AG08395 (cell line): ENCODE measurements at regions not wholly inside any gene's neighbourhood (a gene's known extent, or its start where the extent isn't known, plus 50 kb on each side); places are given as distances from the start of the nearest gene placed in this dataset.

ENCODE experiments used
- DNase-seq: peaks from one replicate; pipeline ENCODE4 v3.0.0; 2012; ENCODE audit warnings: mixed read lengths, low spot score

DNA sequence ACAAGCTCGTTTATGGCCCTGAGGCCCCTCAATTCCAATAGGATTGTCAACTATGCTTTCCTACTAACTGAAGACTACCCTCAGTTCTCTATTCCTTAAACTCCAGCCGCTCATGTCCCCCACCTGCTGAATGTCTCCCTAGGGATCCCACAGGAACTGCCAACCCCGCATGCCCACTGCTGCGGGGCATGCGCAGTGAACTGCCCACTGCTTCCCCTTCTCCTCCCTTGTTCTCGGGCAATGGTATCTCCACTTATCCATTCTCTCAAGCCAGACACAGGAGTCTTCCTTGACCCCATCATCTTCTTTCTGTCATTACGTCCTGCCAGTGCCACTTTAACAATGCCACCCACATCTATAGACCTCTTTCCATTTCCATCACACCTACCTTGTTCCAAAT, 90.0 kb downstream of the FGF18 start:
- no peak for DNase-seq

DNA sequence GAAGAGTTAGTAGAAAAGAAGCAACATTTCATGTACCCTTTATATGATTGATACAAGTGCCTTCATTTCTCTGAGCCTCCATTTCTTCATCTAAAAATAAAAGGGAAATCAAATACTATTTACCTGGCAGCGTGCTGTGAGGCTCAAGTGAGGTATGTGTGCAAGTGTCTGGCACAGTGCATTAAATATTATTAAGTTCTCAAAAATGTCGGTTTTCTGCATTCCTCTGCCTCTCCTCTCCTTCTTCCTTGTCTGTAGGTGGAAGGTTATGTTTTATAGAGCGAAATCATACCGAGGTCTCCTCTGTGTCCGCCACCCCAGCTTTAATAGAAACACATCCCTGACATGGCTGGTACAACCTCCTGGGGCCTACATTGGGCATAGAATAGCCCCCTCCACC, 93.0 kb downstream of the FGF18 start:
- no peak for DNase-seq

DNA sequence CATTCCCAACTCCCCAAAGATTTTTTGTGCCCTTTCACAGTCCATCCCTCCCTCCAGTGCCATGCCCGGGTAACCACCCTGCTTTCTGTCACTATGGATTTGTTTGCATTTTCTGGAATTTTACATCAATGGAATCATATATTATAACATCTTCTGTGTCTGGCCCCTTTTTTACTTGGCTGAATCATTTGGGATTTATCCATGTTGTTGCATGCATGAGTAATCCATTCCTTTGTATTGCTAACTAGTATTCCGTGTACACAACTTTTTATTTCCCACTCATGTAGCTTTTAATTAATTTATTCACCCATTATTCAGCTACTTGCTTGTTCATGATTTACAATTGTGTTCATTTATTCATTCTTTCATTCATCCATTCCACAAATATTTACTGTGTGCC, 94.1 kb downstream of the FGF18 start:
- DNase-seq: no peak

DNA sequence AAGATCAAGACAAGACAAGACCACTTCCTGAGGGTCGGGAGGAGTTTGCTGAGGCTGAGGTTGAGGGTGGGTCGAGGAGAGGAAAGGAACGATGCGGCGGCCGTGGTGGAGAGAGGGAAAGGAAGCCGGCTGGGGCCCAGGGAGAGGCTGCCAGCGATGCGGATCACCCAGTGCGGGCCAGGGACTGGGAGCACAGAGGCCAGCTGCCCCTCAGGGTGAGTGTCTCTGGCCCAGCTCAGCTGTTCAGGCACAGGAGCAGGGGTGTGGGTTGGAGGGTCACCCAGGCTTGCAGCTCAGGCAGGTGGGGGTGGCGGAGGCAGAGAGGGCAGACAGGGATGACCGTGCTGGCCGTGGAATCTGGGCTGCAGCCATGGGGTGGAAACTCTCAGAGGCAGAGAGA, 99.5 kb downstream of the FGF18 start:
- no peak for DNase-seq

- DNase-seq: no peak
These were observed 101.1 kb downstream of the FGF18 start for GRCh38 chr5:171520300-171521174.

DNA sequence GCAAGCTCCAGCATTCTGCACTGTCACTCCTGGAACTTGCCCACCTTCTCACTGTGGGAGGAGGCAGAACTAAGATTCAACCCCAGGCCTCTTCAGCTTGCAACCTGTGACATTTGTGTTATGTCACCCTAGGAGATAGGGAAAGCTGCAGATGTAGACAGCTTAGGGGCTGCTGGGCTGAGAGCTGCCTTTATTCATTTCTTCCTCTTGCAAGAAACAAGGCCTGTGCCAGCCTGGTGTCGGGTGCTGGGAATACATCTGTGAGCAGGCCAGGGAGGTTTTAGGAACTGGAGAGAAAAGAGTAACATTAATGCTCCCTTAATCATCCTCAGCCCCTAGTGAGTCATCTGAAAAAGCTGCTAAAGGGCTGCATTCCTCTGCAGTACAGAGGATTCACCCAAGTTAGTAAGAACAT, 101.8 kb downstream of the FGF18 start:
- DNase-seq: peak; percentile 97

- no peak for DNase-seq
These were observed 102.2 kb downstream of the FGF18 start for GRCh38 chr5:171521679-171522078.

DNA sequence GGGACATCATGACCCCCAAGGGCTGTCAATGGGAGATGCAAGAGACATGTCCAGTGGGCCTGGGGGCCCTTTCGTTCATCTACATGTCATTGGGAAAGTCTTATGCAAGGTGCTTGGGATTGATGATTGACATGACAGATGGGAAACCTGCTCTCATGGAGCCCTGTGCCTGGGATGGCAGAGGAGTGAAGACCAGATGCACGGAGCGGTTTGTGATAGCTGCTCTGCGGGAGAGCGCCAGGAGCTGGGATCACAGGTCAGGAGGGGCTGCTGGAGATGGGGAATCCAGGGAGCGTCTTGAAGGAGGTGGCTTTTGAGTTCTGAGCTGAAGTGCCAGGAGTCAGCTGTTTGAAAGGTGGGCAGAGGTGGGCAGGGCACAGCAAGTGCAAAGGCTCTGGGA, 104.3 kb downstream of the FGF18 start:
- DNase-seq: no peak

- no peak for DNase-seq
These were observed 105.0 kb downstream of the FGF18 start for GRCh38 chr5:171524466-171524865.

- DNase-seq: no peak
These were observed 105.6 kb downstream of the FGF18 start for GRCh38 chr5:171525085-171525484.

DNA sequence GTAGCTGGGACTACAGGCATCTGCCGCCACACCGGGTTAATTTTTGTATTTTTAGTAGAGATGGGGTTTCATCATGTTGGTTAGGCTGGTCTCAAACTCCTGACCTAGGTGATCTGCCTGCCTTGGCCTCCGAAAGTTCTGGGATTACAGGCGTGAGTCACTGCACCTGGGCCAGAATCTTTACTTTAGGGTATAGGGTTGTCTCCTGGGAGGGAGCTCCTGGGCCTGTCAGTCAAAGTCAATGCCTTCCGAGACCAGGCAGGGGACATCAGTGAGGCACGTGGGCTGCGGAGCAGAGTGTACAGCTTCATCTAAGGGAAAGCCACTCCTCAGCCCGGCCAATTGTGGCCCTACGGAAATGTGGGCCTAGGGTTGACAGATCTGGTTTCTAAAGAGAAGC, 108.6 kb downstream of the FGF18 start:
- no peak for DNase-seq

GRCh38 chr5:171528865-171529614, 109.6 kb downstream of the FGF18 start:
- no peak for DNase-seq

DNA sequence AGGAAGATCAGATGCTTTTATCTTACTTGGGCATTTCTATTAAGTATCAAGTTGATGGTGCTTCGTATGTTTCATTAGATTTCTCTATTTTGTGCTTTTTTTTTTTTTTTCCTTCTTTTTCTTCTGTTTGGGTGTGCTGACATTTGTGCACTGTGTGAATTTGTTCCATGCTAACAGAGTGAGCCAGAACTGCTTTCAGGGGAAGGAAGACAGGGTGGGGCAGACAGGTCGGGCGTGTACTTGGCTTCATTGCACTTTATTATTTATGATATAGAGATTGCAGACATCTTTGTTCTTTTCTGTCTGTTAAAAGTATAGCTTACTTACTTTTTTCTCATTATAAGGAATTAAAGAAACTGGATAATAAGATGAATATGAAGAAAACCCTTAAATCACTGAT, 112.2 kb downstream of the FGF18 start:
- DNase-seq: no peak

DNA sequence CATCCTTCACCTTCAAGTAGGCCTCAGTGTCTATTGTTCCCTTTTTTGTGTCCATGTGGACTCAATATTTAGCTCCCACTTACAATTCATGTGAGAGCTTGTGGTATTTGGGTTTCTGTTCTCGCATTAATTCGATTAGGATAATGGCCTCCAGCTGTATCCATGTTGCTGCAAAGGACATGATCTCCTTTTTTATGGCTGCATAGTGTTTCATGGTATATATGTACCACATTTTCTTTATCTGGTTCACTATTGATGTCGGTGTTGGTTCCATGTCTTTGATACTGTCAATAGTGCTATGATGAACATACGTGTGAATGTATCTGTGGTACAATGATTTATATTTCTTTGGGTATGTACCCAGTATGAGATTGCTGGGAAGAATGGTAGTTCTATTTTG, 113.7 kb downstream of the FGF18 start:
- no peak for DNase-seq

DNA sequence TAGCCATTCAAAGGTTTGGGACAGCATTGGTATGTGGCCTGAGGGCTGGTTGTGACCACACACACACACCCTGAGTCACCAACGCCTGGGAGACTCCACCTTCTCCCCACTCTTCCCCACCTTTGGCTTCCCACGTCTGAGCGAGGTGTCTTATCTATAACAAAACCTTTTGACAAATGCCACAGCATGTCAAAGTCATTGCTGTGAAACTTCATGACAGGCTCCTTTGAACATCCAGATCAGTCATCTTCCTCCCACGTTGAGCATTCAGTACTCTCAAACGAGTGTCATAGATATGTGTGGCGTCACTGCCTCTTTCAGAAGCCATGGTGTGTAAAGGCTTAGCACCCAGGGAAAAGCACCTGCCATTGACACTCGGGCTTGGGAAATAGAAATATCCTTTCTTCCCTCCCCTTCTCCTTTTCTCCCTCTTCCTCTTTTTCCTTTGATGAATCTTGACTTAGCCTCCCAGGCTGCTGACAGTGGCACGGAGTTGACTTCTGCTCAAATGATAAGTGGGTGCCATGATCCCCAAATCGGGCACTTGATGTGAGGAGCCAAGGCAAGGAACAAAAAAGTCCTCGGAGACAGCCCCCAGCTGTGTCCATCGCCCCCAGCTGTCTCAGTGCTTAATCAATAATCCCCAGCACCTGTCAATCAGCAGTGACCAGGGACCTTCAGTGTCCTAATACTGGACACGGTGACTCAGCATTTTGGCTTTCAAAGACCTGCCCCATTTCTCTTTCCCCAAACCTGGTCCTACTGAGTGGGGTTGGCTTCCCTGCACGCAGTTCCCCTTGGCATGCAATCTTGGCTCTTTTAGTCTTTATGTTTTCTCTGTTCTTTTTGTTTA, 114.8 kb downstream of the FGF18 start:
- DNase-seq: no peak

GRCh38 chr5:171535162-171535561, 115.7 kb downstream of the FGF18 start:
- DNase-seq: no peak

GRCh38 chr5:171537070-171537849, 117.8 kb downstream of the FGF18 start:
- peak; percentile 64 for DNase-seq

- no peak for DNase-seq
These were observed 118.6 kb downstream of the FGF18 start for GRCh38 chr5:171537923-171538537.

GRCh38 chr5:171538681-171539080, 119.2 kb downstream of the FGF18 start:
- no peak for DNase-seq

- no peak for DNase-seq
These were observed 121.4 kb downstream of the FGF18 start for GRCh38 chr5:171540865-171541264.

- no peak for DNase-seq
These were observed 121.9 kb downstream of the FGF18 start for GRCh38 chr5:171541341-171541776.
